HCT116 (cell line): ENCODE measurements at regions not wholly inside any gene's neighbourhood (a gene's known extent, or its start where the extent isn't known, plus 50 kb on each side); places are given as distances from the start of the nearest gene placed in this dataset.

Experiments
- ATAC-seq: fragments of 200-7000 bp; cut with Tn5 transposase; 2 replicates; pipeline ENCODE4 v1.9.1; 2020; ENCODE audit warnings: mild to moderate bottlenecking, moderate library complexity
- BruUV-seq: library from RNA; stranded (reverse); fragments of 400-500 nt; replicated peaks from 2 replicates; lab custom pipeline; 2021; lab: Mats Ljungman, UMichigan
- CTCF ChIA-PET: fragments of 300-600 bp; sonication (Branson Sonifier 250); formaldehyde crosslinking; loops from one replicate; lab custom pipeline; 2021; ENCODE audit warnings: antibody characterized with exemption; lab: Charles Lee
- POLR2A ChIA-PET: fragments of 300-600, 350-600 bp; sonication (Branson Sonifier 250); formaldehyde crosslinking; loops from one replicate; lab custom pipeline; 2021; ENCODE audit warnings: antibody characterized with exemption; lab: Charles Lee
- RAD21 ChIA-PET, 2 experiments: fragments of 300-600 bp; sonication (Branson Sonifier 250); formaldehyde crosslinking; loops; one replicate each; lab custom pipeline; 2023; ENCODE audit warnings: low total read pairs in 2 of 2; ENCODE audit not compliant: uncharacterized antibody in 2 of 2, unreplicated experiment in 2 of 2, low non-redundant PET in 1 of 2; lab: Charles Lee
- DNase-seq: peaks from one replicate; pipeline ENCODE4 v3.0.0-alpha.2; 2010; ENCODE audit warnings: low read depth, low spot score
- H2AFZ ChIP-seq: fragments of 200-600 bp; shearing (Covaris generic), sonication (generic); 2 replicates; pipeline ENCODE4 v1.6.1; 2017; ENCODE audit warnings: low read depth, mixed run types, mixed read lengths, antibody characterized with exemption, low read length; ENCODE audit not compliant: poor library complexity, severe bottlenecking
- H3K27ac ChIP-seq: 2 replicates; pipeline ENCODE4 v1.5.1; 2012; ENCODE audit warnings: low read depth, low read length
- H3K27me3 ChIP-seq: fragments of 200-600 bp; sonication (generic); 2 replicates; pipeline ENCODE4 v1.6.1; 2016; ENCODE audit warnings: mixed run types, low read length, mixed read lengths; ENCODE audit not compliant: insufficient read depth
- H3K36me3 ChIP-seq, 2 experiments: fragments of 200-500 bp in 1 of 2; fragments of 200-600 bp in 1 of 2; sonication (Bioruptor generic) in 1 of 2; sonication (generic) in 1 of 2; 2 replicates each; pipeline versions ENCODE4 v1.5.1 to v1.6.1; 2014 to 2016; ENCODE audit warnings: low read length in 2 of 2, inconsistent platforms in 1 of 2, mixed read lengths in 1 of 2, mixed run types in 1 of 2; ENCODE audit not compliant: insufficient read depth in 2 of 2, control insufficient read depth in 1 of 2
- H3K4me1 ChIP-seq, 2 experiments: fragments of 200-600 bp in 1 of 2; sonication (generic) in 1 of 2; 2 replicates each; pipeline versions ENCODE4 v1.5.1 to v1.6.1; 2012 to 2017; ENCODE audit warnings: low read length in 2 of 2, inconsistent platforms in 1 of 2, mild to moderate bottlenecking in 1 of 2, mixed read lengths in 1 of 2, mixed run types in 1 of 2, moderate library complexity in 1 of 2; ENCODE audit not compliant: insufficient read depth in 2 of 2, control insufficient read depth in 1 of 2
- H3K4me2 ChIP-seq: fragments of 200-600 bp; sonication (generic); 2 replicates; pipeline ENCODE4 v1.6.1; 2017; ENCODE audit warnings: mixed run types, low read length, mixed read lengths
- H3K4me3 ChIP-seq, 2 experiments: fragments of 200-600 bp in 1 of 2; sonication (generic) in 1 of 2; replicated peaks in 1 of 2; 2 replicates each; pipeline ENCODE4 v1.5.1; 2011 to 2016; ENCODE audit warnings: low read length in 2 of 2, control low read depth in 1 of 2, low read depth in 1 of 2, mild to moderate bottlenecking in 1 of 2, mixed read lengths in 1 of 2, mixed run types in 1 of 2
- H3K79me2 ChIP-seq: fragments of 200-600 bp; sonication (generic); 2 replicates; pipeline ENCODE4 v1.6.1; 2017; ENCODE audit warnings: mild to moderate bottlenecking, mixed run types, low read length, moderate library complexity, mixed read lengths; ENCODE audit not compliant: insufficient read depth
- H3K9ac ChIP-seq: fragments of 200-600 bp; sonication (generic); 2 replicates; pipeline ENCODE4 v1.6.1; 2016; ENCODE audit warnings: low read length, mixed read lengths
- H3K9me2 ChIP-seq: fragments of 200-600 bp; sonication (generic), shearing (Covaris generic); 2 replicates; pipeline ENCODE4 v1.6.1; 2017; ENCODE audit warnings: mixed run types, mild to moderate bottlenecking, moderate library complexity; ENCODE audit not compliant: insufficient read depth
- H3K9me3 ChIP-seq, 2 experiments: fragments of 200-500 bp in 1 of 2; fragments of 200-600 bp in 1 of 2; sonication (Bioruptor generic) in 1 of 2; sonication (generic) in 1 of 2; 2 replicates each; pipeline ENCODE4 v1.6.1; 2014 to 2017; ENCODE audit warnings: low read length in 2 of 2, mixed read lengths in 2 of 2, inconsistent platforms in 1 of 2, low read depth in 1 of 2, mild to moderate bottlenecking in 1 of 2, mixed run types in 1 of 2, moderate library complexity in 1 of 2; ENCODE audit not compliant: control insufficient read depth in 1 of 2, insufficient read depth in 1 of 2
- H4K20me1 ChIP-seq: fragments of 200-600 bp; sonication (generic), shearing (Covaris generic); 2 replicates; pipeline ENCODE4 v1.6.1; 2017; ENCODE audit warnings: mixed run types, mild to moderate bottlenecking, moderate library complexity; ENCODE audit not compliant: insufficient read depth
- CEBPB ChIP-seq: IDR thresholded peaks from 2 replicates; pipeline ENCODE4 v1.6.1; 2012; ENCODE audit warnings: low read depth
- CTCF ChIP-seq, 3 experiments: fragments of 200-600 bp in 1 of 3; sonication (generic) in 1 of 3; IDR thresholded peaks in 2 of 3; conservative IDR thresholded peaks in 1 of 3; 2 replicates each; pipeline ENCODE4 v1.5.1; 2012 to 2017; ENCODE audit warnings: low read depth in 2 of 3, low read length in 2 of 3, antibody characterized with exemption in 1 of 3, borderline replicate concordance in 1 of 3, control low read depth in 1 of 3, mild to moderate bottlenecking in 1 of 3, mixed read lengths in 1 of 3, mixed run types in 1 of 3, moderate library complexity in 1 of 3; ENCODE audit not compliant: insufficient read depth in 1 of 3
- EZH2 ChIP-seq: fragments of 200-600 bp; sonication (generic); IDR thresholded peaks from 2 replicates; pipeline ENCODE4 v1.6.1; 2017; ENCODE audit warnings: antibody characterized with exemption, mixed run types
- EZH2phosphoT487 ChIP-seq: fragments of 200-600 bp; IDR thresholded peaks from 2 replicates; pipeline ENCODE4 v1.6.1; 2018; ENCODE audit warnings: antibody characterized with exemption, borderline replicate concordance
- JUND ChIP-seq: IDR thresholded peaks from 2 replicates; pipeline ENCODE4 v1.6.1; 2012
- POLR2A ChIP-seq: IDR thresholded peaks from 2 replicates; pipeline ENCODE4 v1.7.0; 2011; ENCODE audit warnings: borderline replicate concordance; ENCODE audit not compliant: insufficient read depth, insufficient read length; ENCODE audit errors: extremely low read depth
- POLR2AphosphoS5 ChIP-seq: IDR thresholded peaks from 2 replicates; pipeline ENCODE4 v1.6.1; 2011; ENCODE audit warnings: mild to moderate bottlenecking, low read depth, low read length, moderate library complexity
- REST ChIP-seq: IDR thresholded peaks from 2 replicates; pipeline ENCODE4 v1.6.1; 2012; ENCODE audit warnings: low read depth
- SIN3A ChIP-seq: IDR thresholded peaks from 2 replicates; pipeline ENCODE4 v1.6.1; 2012; ENCODE audit warnings: low read depth
- SP1 ChIP-seq: IDR thresholded peaks from 2 replicates; pipeline ENCODE4 v1.6.1; 2012; ENCODE audit warnings: low read depth
- SRF ChIP-seq: IDR thresholded peaks from 2 replicates; pipeline ENCODE4 v1.6.1; 2012; ENCODE audit warnings: low read depth
- TCF7L2 ChIP-seq: IDR thresholded peaks from 2 replicates; pipeline ENCODE4 v1.7.0; 2011; ENCODE audit warnings: borderline replicate concordance, inconsistent platforms; ENCODE audit not compliant: insufficient read depth, insufficient read length; ENCODE audit errors: extremely low read depth
- YY1 ChIP-seq: IDR thresholded peaks from 2 replicates; pipeline ENCODE4 v1.6.1; 2011; ENCODE audit warnings: low read length, low read depth, moderate library complexity, mild to moderate bottlenecking; ENCODE audit not compliant: insufficient replicate concordance; ENCODE audit errors: extremely low read depth
- ZNF274 ChIP-seq: fragments of 200-500 bp; sonication (Bioruptor generic); IDR thresholded peaks from 2 replicates; pipeline ENCODE4 v1.6.1; 2014; ENCODE audit warnings: mild to moderate bottlenecking, low read depth, low read length, inconsistent platforms
- intact Hi-C: fragments of 100-400 bp; cut with micrococcal nuclease; formaldehyde crosslinking; loops from 2 replicates; pipeline ENCODE4 v1.10.0; 2022

- intact Hi-C loops, result no loop called here
- H3K36me3 ChIP-seq, result no peaks in the 10 kb centered on the region
- H3K79me2 ChIP-seq, result no peaks in the 10 kb centered on the region
- H3K27ac ChIP-seq, result no peak overlapping the region
- H3K4me2 ChIP-seq, result no peak overlapping the region
- H3K4me1 ChIP-seq, result no peaks in the 10 kb centered on the region
- no peaks in the 10 kb centered on the region for H4K20me1 ChIP-seq
- H3K9me3 ChIP-seq, result no peaks in the 10 kb centered on the region
- H3K27me3 ChIP-seq, result no peaks in the 10 kb centered on the region
- H2AFZ ChIP-seq, result no peak overlapping the region
- no peak for DNase-seq
- no peak for ATAC-seq
- BruUV-seq, result no TSS peak
- no peaks in the 10 kb centered on the region for H3K9me2 ChIP-seq
- no peak overlapping the region for H3K4me3 ChIP-seq
- ChIA-PET POLR2A (no interaction called here), CTCF (no interaction called here), RAD21 (no interaction called here)
- no peak overlapping the region for H3K9ac ChIP-seq
- TF ChIP-seq JUND (no peak), CEBPB (no peak), ZNF274 (no peak), EZH2phosphoT487 (no peak), POLR2AphosphoS5 (no peak), YY1 (no peak)
These were observed 112.2 kb upstream of the SESTD1 start for GRCh38 chr2:179376881-179377280.

GRCh38 chr2:179373816-179374215 lies 109.2 kb upstream of the SESTD1 start:
- Histone ChIP-seq H3K4me2 (no peak overlapping the region), H4K20me1 (no peaks in the 10 kb centered on the region), H3K4me1 (no peaks in the 10 kb centered on the region), H3K27me3 (no peaks in the 10 kb centered on the region), H3K27ac (no peak overlapping the region), H2AFZ (no peak overlapping the region), H3K9me2 (no peaks in the 10 kb centered on the region), H3K4me3 (no peak overlapping the region), H3K79me2 (no peaks in the 10 kb centered on the region), H3K36me3 (no peaks in the 10 kb centered on the region), H3K9me3 (no peaks in the 10 kb centered on the region), H3K9ac (no peak overlapping the region)
- intact Hi-C loops, result no loop called here
- no TSS peak for BruUV-seq
- POLR2A ChIA-PET, result no interaction called here
- CTCF ChIA-PET, result no interaction called here
- RAD21 ChIA-PET, result no interaction called here
- ATAC-seq (no peak), DNase-seq (no peak)
- TF ChIP-seq SIN3A, result no peak
- no peak for TF ChIP-seq SP1
- no peak for TF ChIP-seq SRF
- TF ChIP-seq EZH2phosphoT487, result no peak
- no peak for TF ChIP-seq CEBPB
- TF ChIP-seq CTCF (IDR thresholded peaks at IDR 0.05 in 2 of 3, conservative IDR thresholded peaks at IDR 0.05 in 1 of 3; ENCODE audit: borderline replicate concordance in 1 of 3, insufficient read depth in 1 of 3, low read depth in 2 of 3, low read length in 2 of 3), result no peak
- TF ChIP-seq EZH2, result no peak
- TF ChIP-seq POLR2A, result no peak
- no peak for TF ChIP-seq REST
- TF ChIP-seq ZNF274, result no peak
- TF ChIP-seq TCF7L2, result no peak
